GM21360 (cell line): ENCODE measurements at regions not wholly inside any gene's neighbourhood (a gene's known extent, or its start where the extent isn't known, plus 50 kb on each side); places are given as distances from the start of the nearest gene placed in this dataset.

Source experiments
- ATAC-seq: cut with Tn5 transposase; IDR thresholded peaks from one replicate; pipeline ENCODE4 v1.9.1; 2021; ENCODE audit warnings: mild to moderate bottlenecking, moderate library complexity; ENCODE audit not compliant: unreplicated experiment

DNA sequence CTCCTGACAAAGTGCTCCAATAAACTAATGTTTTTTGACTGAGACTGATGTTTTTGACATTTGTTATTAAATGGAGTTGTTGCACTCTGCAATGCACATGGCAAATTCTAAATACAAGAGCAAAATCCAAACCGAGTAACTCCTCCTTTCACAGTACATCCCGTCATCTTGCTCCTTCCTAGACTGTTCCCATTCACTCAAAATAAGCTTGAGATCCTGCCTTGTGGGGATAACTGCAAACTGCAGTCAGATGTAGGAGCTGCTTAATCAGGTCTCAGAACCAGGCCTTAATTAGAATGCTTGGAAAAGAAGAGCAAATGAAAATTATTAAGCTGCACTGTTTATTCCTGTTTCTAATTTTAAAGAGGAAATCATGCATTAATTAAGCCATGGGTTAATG is 134.8 kb upstream of the SPRY2 start:
- no peak for ATAC-seq

DNA sequence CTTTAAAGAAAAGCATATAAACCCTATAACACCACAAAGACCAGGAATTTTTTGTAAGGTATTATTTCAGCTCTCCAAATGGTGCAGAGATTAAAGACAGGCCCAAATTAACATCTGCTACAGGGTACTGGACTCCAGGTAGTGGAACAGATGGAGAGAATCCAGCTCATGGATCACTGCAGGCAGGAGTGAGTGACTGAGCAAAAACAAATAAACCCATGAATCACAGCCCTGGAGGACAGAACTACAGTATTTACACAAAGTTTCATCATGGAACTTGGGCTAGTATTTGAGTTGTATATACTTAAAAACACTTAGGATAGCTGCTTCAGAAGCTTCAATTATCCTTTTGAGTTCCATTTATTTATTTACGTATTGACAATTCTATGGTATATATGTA is 132.8 kb upstream of the SPRY2 start:
- ATAC-seq, result no peak

DNA sequence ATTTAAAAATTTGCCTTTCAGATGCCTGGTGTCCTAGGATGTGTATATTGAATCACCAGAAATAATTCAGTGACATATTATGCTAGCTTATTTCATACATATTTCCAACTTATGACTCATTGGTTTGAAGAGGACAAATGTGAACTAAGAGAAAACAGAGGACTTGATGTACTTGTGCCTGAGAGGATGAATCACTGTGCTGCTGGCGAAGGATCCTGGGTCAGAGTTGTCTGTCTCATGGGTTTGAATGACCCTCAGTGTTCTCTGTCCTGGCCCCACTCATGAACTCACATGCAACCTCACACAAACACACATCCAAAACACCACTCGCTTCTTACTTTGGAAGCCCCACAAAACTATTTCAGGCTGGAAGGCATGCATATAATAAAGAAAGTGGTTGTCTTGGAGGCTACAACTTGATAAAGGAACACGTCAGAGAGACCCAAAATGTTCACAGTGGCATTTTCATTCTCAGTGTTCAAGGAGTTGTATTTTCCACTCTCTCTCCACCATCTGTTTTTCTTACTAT is 129.0 kb upstream of the SPRY2 start:
- ATAC-seq, result no peak

DNA sequence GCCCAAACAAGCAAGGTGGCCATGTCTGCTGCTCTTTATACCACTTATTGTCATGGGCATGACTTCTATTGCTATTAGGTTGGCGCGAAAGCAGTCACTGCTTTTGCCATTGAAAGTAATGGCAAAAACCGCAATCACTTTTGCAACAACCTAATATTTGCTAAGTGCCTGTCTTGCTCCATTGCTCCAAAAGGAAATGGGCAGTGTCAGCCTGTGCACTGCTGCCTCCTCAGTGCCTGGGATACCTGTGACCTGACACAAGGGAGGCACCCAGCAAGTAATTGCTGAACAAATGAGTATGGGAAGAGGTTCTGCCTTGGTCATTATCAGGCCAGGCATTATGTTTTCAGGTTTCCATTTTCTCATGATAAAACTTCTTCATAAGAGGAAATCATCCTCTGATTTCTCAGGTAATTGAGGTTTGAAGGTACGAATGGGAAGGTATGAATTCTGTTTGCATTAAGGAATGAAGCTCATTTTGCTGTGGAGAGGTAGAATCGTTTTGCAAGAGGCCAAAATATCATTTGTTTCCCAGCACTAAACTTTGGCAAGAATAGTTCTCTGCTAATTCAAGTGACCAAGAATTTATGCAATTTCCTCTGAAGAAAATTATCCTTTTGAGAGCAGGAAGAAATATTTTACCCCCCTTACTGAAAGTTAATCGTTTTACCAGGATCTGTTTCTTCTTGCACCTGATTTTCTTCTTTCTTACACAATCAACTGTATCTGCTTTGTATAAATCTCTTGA is 128.4 kb upstream of the SPRY2 start:
- ATAC-seq, result no peak

DNA sequence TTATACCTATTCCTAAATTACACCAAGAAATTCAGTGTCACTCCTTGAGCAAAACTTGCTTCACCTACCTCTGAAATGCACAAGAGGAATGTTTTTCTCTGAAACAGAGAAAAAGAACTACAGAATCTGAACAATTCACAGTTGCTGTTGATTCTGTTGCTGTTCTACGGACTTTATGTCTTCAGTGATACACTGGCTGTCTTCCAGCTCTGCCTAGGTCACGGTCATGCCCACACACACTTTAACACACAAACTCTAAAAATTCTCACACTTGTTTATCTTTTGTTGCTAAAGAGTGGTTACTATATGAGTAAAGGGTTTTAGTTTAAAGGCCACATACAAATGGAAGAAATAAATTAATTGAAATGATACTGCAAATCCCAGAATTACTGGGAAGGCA is 124.4 kb upstream of the SPRY2 start:
- ATAC-seq, result no peak

DNA sequence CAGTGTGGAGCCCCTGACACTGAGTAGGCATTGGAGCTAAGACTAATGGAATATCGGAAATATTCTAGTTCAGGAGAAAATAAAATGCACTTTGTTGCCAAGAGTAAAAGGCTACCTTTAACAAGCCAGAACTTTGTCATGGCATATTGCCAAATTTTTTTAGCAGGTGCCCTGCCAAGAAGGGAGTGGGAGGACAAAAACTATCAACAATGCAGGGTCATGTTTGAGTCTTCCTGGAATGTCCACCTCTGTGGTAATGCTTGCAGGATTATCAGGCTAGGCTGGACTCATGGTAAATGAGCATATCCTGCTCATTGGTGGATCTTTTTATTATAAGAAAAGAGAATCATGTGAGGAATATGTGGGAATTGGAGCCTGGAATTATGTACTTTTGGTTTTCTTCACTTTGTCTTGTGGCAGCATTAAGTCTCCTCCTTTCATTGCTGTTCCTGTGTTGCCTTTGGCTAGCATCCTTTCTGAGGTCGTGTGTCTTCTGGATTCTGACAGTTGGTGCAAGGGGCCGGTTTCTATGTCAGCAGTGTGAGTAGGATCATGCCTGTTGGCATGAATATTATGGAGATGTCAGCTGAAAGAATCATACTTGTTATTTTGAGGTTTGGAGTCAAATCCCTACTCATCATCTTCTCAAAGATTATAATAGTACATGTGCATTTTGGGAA is 122.9 kb upstream of the SPRY2 start:
- no peak for ATAC-seq

DNA sequence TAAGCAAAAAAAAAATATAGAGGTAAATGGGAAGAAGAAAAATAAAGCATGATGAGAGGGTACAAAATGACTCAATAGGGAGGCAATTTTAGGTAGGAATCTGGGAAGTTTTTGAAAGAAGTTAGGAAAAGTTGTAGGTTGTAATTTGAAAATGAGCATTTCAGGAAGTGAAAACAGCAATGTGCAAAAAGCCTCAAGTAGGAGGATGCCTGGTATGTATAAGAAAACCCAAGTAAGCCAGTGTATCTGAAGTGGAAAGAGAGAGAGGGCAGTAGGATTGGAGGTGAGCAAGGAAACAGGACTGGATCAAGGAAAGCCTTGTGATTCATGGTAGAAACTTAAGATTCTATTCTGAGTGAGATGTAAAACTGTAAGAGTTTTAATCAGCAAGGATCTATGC is 121.6 kb upstream of the SPRY2 start:
- ATAC-seq, result no peak

DNA sequence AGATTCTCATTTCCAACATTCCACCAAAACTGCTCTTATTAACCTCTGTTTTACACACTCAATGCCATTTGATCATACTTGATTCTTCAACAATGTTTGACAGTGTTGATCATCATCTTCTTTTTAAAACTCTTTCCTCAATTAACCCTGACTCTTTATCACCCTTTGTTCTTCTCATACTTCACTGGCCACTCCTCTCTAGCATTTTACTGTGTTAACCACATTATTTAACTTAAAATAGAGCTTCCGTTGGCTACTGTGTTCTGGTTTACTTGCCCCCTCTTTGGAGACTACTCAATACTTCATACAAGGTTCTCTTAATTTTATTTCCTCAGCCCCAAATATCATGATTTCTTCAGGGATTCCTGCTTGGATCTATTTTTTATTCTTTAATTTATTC is 121.1 kb upstream of the SPRY2 start:
- no peak for ATAC-seq

DNA sequence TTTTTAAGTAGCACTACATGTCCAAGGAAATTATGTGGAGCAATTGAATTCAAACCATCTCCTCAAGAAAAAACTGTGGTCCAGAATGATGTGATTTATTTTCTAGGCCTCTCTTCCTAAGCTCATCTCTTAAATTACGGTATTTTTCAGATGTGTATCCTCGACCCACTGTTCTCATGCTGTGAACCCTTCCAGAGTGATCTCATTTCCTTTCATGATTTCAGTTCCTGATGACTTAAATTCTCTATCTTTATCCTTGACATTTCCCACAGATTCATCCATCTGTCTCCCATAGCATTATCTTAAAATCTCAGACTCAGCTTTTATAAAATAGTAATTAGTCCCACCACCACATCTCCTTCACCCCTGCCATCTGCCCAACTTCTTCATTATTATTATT is 117.6 kb upstream of the SPRY2 start:
- ATAC-seq, result no peak

DNA sequence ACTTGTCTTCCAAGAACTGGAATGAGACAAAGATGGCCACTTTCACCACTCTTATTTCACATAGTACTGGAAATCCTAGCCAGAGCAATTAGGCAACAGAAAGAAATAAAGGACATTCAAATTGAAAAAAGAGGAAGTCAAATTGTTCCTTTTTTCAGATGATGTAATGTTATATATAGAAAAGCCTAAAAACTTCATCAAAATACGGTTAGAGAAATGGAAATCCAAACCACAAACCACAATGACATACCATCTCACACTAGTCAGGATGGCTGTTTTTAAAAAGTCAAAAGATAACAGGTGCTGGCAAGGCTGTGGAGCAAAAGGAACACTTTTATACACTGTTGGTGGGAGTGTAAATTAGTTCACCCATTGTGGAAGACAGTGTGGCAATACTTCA is 113.3 kb upstream of the SPRY2 start:
- ATAC-seq, result peak; percentile 68

DNA sequence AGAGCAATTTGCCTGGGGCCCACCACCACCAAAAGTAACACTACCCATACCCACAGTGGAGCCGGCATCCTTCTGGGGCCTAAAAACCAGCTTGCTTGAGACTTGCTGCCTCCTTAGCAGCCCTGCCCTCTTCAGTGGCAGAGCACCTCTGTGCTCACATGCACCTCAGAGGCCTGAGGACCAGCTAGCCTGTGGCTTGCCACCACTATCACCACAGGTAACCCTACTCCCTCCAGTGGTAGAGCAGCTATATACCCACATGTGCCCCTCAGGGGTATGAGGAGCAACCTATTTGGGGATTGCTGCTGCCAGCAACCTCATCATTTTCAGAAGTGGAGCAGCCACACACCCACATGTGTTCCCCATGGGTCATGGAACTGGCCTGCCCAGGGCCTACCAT is 111.4 kb upstream of the SPRY2 start:
- ATAC-seq, result no peak

DNA sequence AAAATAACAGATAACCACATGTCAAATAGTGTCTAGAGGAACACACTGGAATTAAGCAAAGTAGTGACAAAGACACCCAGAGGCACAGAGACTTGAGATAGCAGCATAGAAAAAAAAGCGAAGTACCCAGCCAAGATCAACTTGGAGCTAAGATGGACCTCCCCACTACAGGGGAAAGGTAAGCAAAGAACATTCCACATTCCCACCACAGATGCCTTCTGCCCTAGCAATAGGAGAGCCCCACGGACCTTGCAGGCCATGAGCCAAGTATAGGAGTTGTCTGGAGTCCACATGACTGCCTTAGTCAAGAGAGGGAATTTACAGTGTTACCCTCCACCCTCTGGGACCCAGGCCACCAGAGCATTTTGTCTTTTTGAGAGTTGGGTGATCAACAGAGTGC is 110.7 kb upstream of the SPRY2 start:
- ATAC-seq, result no peak

DNA sequence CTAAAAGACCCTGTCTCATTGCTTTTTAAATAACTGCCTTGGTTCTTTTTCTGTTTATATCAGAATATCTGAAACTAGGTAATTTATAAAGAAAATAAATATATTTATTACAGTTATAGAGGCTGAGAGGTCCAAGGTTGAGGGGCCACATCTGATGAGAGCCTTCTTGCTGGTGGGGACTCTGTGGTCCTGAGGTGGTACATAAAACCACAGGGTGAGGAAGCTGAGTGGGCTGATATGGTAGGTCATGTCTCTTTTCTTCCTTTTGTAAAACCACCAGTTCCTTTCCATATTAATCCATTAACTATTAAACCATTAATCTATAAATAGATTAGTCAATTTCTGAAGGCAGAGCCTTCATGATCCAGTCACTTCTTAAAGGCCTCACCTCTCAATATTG is 109.5 kb upstream of the SPRY2 start:
- no peak for ATAC-seq

DNA sequence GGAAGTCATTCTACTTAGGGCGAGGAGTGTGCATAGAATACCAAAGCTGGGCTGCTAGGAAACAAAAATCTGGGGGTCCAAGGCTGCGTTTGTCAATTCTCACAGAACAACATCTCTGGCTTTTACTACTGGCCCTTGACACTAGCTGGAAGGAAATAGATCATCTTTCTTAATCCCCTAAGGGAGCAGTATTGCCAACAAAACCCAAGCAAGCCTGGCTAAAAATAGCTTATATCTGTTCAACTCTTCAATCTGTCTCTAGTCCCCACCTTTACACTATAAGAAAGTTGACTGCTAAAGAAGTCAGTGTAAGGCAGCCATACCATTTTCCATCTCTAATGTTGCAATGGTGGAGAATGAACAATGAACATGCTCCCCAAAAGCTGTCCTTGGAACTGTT is 107.8 kb upstream of the SPRY2 start:
- no peak for ATAC-seq

DNA sequence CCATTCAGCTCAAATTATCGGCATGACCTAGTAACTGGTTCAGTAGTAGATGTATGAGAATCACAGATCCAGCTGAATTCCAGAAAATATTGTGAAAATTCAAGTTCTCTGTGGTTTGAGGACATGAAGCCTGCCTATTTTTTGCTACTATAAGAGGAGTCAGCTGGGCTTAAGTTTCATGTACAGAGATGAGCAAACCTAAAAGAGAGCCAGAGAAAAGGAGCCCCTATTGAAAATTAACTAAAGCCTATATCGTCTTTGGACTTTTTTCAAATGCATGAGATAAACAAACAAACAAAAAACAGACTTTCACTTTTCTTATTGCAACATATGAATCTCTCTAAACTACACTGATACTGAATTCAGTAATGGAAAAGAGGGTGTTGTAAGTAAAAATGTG is 106.8 kb upstream of the SPRY2 start:
- ATAC-seq, result no peak

DNA sequence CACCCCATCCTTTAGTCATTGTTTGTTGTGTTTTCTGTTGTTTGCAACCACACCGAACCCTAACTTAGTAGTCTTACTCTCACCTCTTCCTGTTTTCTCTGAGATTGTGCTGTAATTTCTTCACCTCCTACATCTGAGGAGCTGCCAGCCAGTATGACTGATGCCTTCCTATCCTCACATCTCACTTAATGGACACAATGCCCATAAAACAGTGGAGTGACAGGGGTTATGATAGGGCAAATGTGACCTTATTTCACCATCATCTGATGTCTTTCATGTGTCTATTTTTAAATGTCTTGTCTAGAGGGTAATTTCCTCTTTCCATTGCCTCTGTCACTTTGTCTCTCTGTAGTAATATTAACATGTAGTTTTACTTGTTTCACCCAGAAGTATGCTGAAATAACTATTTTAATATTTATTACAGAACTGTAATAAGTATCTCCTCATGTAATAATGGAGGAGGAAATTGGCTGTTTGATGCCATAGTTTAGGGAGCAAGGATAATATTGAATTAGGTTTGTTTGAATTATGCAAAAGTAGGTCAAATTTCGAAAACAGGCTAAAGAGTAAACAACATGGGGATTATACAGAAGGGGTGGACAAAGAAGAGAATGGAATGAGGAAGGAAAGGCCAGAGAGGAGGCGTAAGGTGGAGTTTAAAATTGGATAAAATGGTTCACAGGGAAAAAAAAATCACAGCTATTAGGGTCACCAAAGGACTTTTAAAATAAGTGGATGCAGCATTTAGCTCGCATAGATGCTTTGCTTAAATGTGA is 103.5 kb upstream of the SPRY2 start:
- ATAC-seq, result no peak

DNA sequence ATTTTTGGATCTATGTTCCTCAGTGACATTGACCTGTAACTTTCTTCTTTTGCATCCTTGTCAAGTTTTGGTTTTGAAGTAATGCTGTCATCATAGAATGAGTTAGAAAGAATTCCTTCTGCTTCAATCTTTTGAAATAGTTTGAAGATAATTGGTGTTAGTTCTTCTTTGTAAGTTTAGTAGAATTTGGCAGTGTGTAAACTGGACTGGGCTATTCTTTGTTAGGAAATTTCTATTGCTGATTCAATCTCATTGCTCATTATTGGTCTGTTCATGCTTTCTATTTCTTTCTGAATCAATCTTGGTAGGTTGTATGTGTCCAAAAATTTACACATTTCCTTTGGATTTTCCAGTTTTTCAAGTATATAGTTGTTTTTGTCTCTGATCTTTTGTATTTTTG is 101.7 kb upstream of the SPRY2 start:
- ATAC-seq, result no peak

DNA sequence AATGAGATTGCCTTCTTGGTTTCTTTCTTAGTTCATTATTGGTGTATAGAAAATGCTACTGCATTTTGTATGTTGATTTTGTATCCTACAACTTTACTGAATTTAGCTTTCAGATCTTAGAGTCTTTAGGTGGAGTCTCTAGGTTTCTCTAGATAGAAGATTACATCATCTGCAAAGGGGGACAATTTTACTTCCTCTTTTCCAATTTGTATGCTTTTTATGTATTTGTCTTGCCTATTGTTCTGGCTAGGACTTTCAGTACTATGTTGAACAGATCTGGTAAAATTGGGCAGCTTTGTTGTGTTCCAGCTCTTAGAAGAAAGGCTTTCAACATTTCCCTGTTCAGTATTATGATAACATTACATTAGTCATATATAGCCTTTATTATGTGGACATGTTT is 101.0 kb upstream of the SPRY2 start:
- no peak for ATAC-seq

DNA sequence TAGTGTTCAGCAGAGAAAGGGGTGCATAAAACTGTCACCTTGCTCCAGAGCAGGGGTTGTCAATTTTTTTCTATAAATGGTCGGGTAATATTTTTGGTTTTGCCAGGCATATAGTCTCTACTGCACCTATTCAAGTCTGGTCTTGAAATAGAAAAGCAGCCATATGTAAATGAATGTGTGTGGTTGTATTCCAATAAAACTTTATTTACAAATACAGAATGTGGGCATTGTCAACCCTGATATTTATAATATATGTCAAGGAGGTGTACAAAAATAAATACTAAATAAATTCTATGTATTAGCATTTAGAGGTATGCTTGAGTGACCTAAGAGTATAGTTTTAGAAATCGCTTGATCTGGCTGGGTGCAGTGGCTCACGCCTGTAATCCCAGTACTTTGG is 97.6 kb upstream of the SPRY2 start:
- no peak for ATAC-seq

DNA sequence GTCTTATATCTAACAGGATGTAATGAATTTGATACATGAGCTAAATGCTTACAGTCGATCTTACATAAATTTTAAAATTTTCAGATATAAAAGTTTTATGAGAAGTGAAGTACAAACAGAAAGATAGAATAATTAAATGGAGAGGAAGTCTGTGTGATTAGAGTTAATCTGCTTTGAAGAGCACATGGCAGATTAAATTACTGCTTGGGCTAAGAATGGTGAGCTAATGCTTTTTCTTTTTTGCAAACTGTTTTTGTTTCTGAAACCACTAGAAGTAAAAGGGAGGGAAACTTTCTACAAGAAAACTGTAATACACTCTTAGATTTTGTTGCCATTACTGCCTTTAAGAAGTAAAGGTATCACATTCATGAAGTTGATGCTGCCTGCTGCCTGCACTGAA is 96.3 kb upstream of the SPRY2 start:
- ATAC-seq, result no peak

DNA sequence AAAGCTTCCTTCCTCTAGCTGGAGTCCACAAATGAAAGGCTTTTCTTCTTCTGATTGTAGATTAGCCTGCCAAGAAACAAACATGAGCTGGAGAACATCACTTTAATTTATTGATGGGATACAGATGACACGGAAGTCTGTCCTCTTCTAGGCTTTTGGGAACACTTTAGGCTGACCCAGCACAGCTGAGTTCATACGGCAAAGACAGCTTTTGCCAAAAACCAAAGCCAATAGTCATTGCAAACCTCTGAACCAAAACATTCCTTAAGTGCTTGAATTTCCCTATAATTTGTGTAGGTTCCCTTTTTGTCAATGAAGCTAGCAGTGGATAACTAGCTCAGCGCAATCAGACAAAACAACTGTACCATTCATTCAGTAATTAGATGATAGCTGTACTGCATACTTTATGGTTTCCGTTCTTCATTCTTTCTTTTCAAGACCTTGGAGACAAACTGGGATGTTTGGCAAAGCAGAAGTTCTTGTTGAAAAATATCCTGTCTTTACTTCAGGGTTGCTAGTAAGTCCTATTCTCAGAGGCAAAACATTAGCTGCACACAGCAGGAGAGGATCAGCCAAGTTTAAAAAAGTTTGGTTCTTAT is 95.7 kb upstream of the SPRY2 start:
- ATAC-seq, result no peak
